ENCODE measurements at regions not wholly inside any gene's neighbourhood (a gene's known extent, or its start where the extent isn't known, plus 50 kb on each side); places are given as distances from the start of the nearest gene placed in this dataset.
A peak's percentile ranks its signal among the peaks of the same experiment; 100 is the strongest.
"Not testable (repeated sequence)": the region's sequence is repeated elsewhere in the genome, so short reads cannot be mapped to it uniquely, and the experiment has no call there.

- DNase-seq, result peak; percentile 6
Measured at GRCh38 chr4:188438391-188438824, 299.2 kb downstream of the TRIML1 start.

- DNase-seq, result no peak
Measured at GRCh38 chr4:188439641-188440311, 300.5 kb downstream of the TRIML1 start.

GRCh38 chr4:188444500-188444899 lies 305.3 kb downstream of the TRIML1 start:
- DNase-seq, result no peak

- not testable (repeated sequence) for DNase-seq
Measured at GRCh38 chr4:188448996-188449395, 309.8 kb downstream of the TRIML1 start.

- no peak for DNase-seq
Measured at GRCh38 chr4:188450571-188450970, 311.3 kb downstream of the TRIML1 start.

GRCh38 chr4:188452097-188452496 lies 312.9 kb downstream of the TRIML1 start:
- no peak for DNase-seq

GRCh38 chr4:188454575-188454974 lies 315.3 kb downstream of the TRIML1 start:
- no peak for DNase-seq

- no peak for DNase-seq
Measured at GRCh38 chr4:188455062-188455752, 316.0 kb downstream of the TRIML1 start.

- no peak for DNase-seq
Measured at GRCh38 chr4:188459381-188459780, 320.1 kb downstream of the TRIML1 start.

GRCh38 chr4:188463909-188464308 lies 324.7 kb downstream of the TRIML1 start:
- no peak for DNase-seq

- DNase-seq, result no peak
Measured at GRCh38 chr4:188466001-188466400, 326.8 kb downstream of the TRIML1 start.

GRCh38 chr4:188484256-188484655 lies 345.0 kb downstream of the TRIML1 start:
- no peak for DNase-seq

GRCh38 chr4:188485906-188486305 lies 346.7 kb downstream of the TRIML1 start:
- no peak for DNase-seq

GRCh38 chr4:188492886-188493285 lies 353.6 kb downstream of the TRIML1 start:
- DNase-seq, result no peak

- DNase-seq, result no peak
Measured at GRCh38 chr4:188495169-188495568, 355.9 kb downstream of the TRIML1 start.

- DNase-seq, result no peak
Measured at GRCh38 chr4:188511431-188511830, 372.2 kb downstream of the TRIML1 start.

GRCh38 chr4:188532751-188533150 lies 393.5 kb downstream of the TRIML1 start:
- DNase-seq, result no peak

GRCh38 chr4:188534297-188534696 lies 395.1 kb downstream of the TRIML1 start:
- DNase-seq, result no peak

- DNase-seq, result no peak
Measured at GRCh38 chr4:188534917-188535316, 395.7 kb downstream of the TRIML1 start.

GRCh38 chr4:188536826-188537225 lies 397.6 kb downstream of the TRIML1 start:
- no peak for DNase-seq

GRCh38 chr4:188550296-188550695 lies 411.1 kb downstream of the TRIML1 start:
- no peak for DNase-seq

- DNase-seq, result no peak
Measured at GRCh38 chr4:188551156-188551555, 411.9 kb downstream of the TRIML1 start.

GRCh38 chr4:188552741-188553275 lies 413.6 kb downstream of the TRIML1 start:
- no peak for DNase-seq

GRCh38 chr4:188554413-188554812 lies 415.2 kb downstream of the TRIML1 start:
- DNase-seq, result no peak
